HG03097 (cell line): ENCODE measurements at regions not wholly inside any gene's neighbourhood (a gene's known extent, or its start where the extent isn't known, plus 50 kb on each side); places are given as distances from the start of the nearest gene placed in this dataset.
"Not testable (repeated sequence)": the region's sequence is repeated elsewhere in the genome, so short reads cannot be mapped to it uniquely, and the experiment has no call there.

Source experiments
- ATAC-seq: cut with Tn5 transposase; IDR thresholded peaks from one replicate; pipeline ENCODE4 v1.9.1; 2021; ENCODE audit not compliant: unreplicated experiment, low FRiP score

- not testable (repeated sequence) for ATAC-seq
These were observed 51.6 kb upstream of the APOD start for GRCh38 chr3:195635262-195635873.

- ATAC-seq: peak; percentile 96
These were observed 50.9 kb upstream of the APOD start for GRCh38 chr3:195634426-195635261.
